GM06990 (cell line): ENCODE measurements at regions not wholly inside any gene's neighbourhood (a gene's known extent, or its start where the extent isn't known, plus 50 kb on each side); places are given as distances from the start of the nearest gene placed in this dataset.

Experiments
- DNase-seq: peaks from one replicate; pipeline ENCODE4 v3.0.0-alpha.2; 2011; ENCODE audit not compliant: insufficient read length; ENCODE audit errors: extremely low read depth
- H3K27me3 ChIP-seq: replicated peaks from 2 replicates; pipeline ENCODE4 v1.6.0; 2011; ENCODE audit warnings: low read length; ENCODE audit not compliant: control insufficient read depth, insufficient read depth
- H3K36me3 ChIP-seq: 2 replicates; pipeline ENCODE4 v1.5.1; 2011; ENCODE audit warnings: low read length; ENCODE audit not compliant: control insufficient read depth, insufficient read depth
- H3K4me3 ChIP-seq: replicated peaks from 2 replicates; pipeline ENCODE4 v1.5.1; 2011; ENCODE audit warnings: low read depth, mild to moderate bottlenecking, control low read depth, low read length
- TF ChIP-seq, protein P1 (sequence below): IDR thresholded peaks from 2 replicates; pipeline ENCODE4 v1.5.1; 2011; ENCODE audit warnings: low read length, control low read depth, mild to moderate bottlenecking, inconsistent platforms; ENCODE audit not compliant: insufficient read depth, poor library complexity, severe bottlenecking

DNA sequence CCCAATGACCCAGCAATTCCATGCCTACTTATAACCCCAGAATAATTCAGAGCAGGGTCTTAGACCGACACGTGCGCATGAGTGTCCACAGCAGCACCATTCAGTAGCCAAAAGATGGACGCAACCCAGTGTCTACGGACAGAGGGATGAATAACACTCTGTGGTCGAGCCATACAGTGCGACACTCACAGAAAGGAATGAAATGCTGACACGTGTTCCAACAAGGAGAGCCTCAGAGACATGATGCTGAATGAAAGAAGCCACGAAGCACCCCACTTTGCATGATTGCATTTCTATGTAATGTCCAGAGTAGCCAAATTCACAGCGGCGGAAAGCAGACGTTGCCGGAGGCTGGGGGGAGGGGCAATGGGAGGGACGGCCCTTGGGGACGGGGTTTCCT is 134.4 kb downstream of the CTTN start:
- TF ChIP-seq, protein P1, sequence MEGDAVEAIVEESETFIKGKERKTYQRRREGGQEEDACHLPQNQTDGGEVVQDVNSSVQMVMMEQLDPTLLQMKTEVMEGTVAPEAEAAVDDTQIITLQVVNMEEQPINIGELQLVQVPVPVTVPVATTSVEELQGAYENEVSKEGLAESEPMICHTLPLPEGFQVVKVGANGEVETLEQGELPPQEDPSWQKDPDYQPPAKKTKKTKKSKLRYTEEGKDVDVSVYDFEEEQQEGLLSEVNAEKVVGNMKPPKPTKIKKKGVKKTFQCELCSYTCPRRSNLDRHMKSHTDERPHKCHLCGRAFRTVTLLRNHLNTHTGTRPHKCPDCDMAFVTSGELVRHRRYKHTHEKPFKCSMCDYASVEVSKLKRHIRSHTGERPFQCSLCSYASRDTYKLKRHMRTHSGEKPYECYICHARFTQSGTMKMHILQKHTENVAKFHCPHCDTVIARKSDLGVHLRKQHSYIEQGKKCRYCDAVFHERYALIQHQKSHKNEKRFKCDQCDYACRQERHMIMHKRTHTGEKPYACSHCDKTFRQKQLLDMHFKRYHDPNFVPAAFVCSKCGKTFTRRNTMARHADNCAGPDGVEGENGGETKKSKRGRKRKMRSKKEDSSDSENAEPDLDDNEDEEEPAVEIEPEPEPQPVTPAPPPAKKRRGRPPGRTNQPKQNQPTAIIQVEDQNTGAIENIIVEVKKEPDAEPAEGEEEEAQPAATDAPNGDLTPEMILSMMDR, result no peak
- DNase-seq, result no peak
- Histone ChIP-seq H3K4me3 (no peak overlapping the region), H3K36me3 (no peaks in the 10 kb centered on the region), H3K27me3 (no peaks in the 10 kb centered on the region)

DNA sequence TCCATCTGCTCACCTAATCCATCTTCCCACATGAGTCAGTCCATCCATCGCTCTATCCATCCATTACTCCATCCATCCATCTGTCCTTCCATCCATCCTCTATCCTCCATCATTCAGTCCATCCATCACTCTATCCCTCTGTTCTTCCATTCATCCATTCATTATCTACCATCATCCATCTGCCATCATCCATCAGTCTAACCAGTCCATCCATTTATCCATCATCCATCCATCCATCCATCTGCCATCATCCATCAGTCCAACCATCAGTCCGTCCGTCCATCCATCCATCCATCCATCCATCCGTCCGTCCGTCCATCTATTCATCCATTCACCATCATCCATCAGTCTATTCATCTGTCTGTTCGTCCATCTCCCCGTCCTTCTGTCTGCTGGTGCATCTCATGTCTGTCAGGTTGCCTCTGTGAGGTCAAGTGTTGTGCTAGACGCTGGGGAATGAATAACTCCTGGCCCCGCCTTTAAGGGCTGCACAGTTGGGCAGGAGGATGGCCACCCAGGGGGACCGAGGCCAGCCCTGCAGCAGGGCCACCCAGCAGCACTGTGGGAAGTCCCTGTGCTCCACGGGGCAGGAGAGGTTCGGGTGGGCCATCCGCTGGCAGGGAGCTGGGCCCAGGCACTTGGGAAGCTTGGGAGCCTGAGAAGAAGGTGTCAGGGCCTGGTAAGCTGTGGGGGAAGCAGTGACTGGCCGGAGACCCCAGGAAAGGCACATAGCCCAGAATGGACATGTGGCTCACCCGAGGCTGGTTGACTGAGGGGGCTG is 137.1 kb downstream of the CTTN start:
- no peak for DNase-seq
- Histone ChIP-seq H3K36me3 (no peaks in the 10 kb centered on the region), H3K27me3 (no peaks in the 10 kb centered on the region), H3K4me3 (no peak overlapping the region)
- TF ChIP-seq, protein P1, result no peak

DNA sequence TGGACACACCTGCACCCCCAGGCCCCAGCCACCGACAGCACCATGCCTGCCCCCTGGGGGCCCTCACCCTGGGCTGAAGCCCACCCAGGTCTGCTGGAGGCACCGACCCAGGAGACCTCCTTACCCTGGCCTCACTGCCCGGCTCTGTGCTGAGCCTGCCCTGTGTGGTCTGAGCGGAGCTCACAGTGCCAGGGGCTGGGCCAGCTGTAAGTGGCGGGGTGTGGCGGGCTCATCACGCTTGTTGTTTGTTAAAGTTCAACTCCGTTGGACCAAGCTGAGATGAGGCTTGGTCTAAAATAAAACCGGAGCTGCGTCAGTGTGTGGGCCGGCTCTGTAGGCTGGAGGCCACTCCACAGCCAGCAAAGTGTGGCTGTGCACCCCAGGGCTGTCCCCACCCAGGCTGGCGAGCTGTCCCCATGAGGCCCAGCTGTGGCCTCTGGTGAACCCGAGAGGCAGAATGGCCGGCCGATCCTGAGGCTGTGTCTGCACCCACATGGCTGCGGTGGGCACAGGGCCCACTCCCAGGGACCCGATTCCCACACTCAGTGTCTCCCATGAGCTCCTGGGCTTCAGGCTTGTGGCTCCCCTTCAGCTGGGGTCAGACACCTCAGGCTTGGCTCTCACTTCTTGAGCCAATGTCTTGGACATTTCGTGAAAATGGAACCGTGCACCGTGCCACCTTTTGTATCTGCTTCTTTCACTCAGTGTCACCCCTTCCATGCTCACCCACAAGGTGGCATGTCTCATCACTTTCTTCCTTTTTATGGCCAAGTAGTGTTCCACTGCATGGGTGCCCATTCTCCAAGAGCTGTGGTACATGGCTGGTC is 137.9 kb downstream of the CTTN start:
- TF ChIP-seq, protein P1, result no peak
- DNase-seq, result no peak
- no peaks in the 10 kb centered on the region for H3K27me3 ChIP-seq
- no peak overlapping the region for H3K4me3 ChIP-seq
- H3K36me3 ChIP-seq, result no peaks in the 10 kb centered on the region

DNA sequence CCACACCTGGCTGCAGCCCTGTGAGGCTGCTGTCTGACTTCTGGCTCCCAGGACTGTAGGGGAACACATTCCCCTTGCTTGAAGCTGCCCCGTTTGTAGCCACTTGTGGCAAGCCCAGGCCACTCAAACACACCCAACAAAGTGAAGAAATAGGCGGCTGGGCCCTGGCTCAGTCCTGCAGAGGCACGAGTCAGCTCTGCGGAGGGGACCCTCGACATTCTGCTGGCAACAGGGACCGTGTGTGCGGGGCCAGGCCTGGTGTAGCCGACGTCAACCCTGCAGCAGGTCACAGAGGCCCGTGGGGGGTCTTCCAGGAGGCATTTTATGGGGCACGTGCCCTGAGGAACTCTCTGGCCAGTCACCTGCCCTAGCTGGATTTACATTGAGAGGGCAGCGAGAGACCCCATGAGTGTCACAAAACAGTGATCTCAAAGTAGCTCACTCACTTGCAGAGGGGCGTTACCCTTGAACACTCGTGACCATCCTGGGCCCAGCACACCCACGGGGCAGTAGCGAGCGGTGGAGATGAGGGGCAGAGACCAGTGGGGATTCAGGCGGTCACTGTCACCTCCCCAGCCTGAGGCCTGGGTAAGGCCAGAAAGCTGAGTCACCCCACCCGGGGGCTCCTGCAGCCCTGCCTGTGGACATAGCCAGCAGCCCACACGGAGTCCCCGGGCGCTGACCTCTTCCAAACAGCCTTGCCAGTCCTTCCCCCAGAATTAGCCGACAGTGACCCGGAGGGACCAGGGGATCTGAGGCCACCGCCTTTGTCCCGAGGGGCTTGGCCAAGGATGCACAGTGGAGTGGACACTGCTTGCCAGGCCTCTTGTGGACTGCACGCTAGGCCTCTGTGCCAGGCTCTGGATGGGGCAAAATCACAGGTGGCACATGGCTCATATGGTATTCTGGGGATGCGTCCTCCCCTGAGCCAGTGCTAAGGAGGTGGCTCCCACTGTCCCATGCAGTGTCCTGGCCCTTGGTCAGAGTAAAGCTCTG is 139.5 kb downstream of the CTTN start:
- Histone ChIP-seq H3K4me3 (no peak overlapping the region), H3K27me3 (no peaks in the 10 kb centered on the region; the same call in 1 of the 2 replicates), H3K36me3 (no peaks in the 10 kb centered on the region)
- TF ChIP-seq, protein P1, result no peak
- DNase-seq, result no peak

DNA sequence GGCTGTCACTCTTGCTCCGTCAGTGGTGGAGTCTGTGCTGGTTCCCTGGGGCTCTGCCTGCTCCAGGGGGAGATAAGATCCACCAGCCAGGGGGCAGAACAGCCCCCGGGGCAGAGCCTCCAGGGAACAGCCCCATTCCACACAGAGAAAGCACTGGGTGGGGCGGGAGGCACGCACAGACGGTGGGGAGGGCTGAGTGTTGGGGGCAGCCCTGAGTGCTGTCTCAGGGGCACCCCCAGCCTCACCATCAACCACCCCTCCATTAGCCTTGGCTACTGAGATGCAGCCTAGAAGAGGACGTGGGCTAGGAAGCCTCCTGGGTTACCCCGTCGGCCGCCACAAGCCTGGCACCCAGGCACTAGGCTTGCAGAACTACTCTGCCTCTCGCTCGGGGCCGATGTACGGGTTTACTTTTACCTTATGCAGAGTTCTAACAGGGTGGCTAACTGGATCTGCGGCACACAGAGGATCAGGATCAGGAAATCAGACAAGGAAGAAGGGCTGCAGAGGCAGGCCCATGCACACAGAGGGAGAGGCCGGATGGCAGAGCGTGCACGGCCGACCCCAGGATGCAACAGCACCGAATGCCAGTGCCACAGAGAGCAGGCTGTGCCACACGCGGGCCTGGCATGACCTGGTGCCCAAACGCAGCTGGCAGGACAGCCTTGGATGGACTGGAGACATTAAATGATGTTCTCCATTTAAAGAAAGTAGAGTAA is 140.5 kb downstream of the CTTN start:
- H3K4me3 ChIP-seq, result no peak overlapping the region
- H3K27me3 ChIP-seq, result no peaks in the 10 kb centered on the region; the same call in 1 of the 2 replicates
- DNase-seq, result no peak
- no peaks in the 10 kb centered on the region for H3K36me3 ChIP-seq
- TF ChIP-seq, protein P1, result no peak
